SJSA1 (cell line): ENCODE measurements at regions not wholly inside any gene's neighbourhood (a gene's known extent, or its start where the extent isn't known, plus 50 kb on each side); places are given as distances from the start of the nearest gene placed in this dataset.

Source experiments
- DNase-seq, 2 experiments: peaks; one replicate each; pipeline ENCODE4 v3.0.0-alpha.2; 2015 to 2020; ENCODE audit warnings: low spot score in 2 of 2, low read depth in 1 of 2
- H3K27ac ChIP-seq: fragments of 250-450 bp; sonication (Bioruptor Pico); 2 replicates; pipeline ENCODE4 v1.5.1; 2020; ENCODE audit warnings: mild to moderate bottlenecking, moderate library complexity
- H3K27me3 ChIP-seq: fragments of 250-450 bp; sonication (Bioruptor Pico); replicated peaks from 2 replicates; pipeline ENCODE4 v1.5.1; 2020; ENCODE audit warnings: mild to moderate bottlenecking, moderate library complexity
- H3K36me3 ChIP-seq: fragments of 250-450 bp; sonication (Bioruptor Pico); 2 replicates; pipeline ENCODE4 v1.5.1; 2020; ENCODE audit warnings: mild to moderate bottlenecking
- H3K4me1 ChIP-seq: fragments of 250-450 bp; sonication (Bioruptor Pico); replicated peaks from 2 replicates; pipeline ENCODE4 v1.6.1; 2021; ENCODE audit warnings: mild to moderate bottlenecking
- H3K4me3 ChIP-seq: fragments of 250-450 bp; sonication (Bioruptor Pico); 2 replicates; pipeline ENCODE4 v1.5.1; 2020; ENCODE audit warnings: mild to moderate bottlenecking
- H3K9me3 ChIP-seq: fragments of 250-450 bp; sonication (Bioruptor Pico); replicated peaks from 2 replicates; pipeline ENCODE4 v1.5.1; 2020; ENCODE audit warnings: mild to moderate bottlenecking

- Histone ChIP-seq H3K27me3 (no peaks in the 10 kb centered on the region), H3K4me1 (no peaks in the 10 kb centered on the region), H3K9me3 (no peaks in the 10 kb centered on the region), H3K36me3 (no peaks in the 10 kb centered on the region), H3K27ac (no peak overlapping the region), H3K4me3 (no peak overlapping the region)
- no peak for DNase-seq
These were observed 629.8 kb upstream of the C9orf72 start for GRCh38 chr9:28203036-28203435.

- Histone ChIP-seq H3K27me3 (no peaks in the 10 kb centered on the region), H3K27ac (no peak overlapping the region), H3K9me3 (no peaks in the 10 kb centered on the region), H3K36me3 (no peaks in the 10 kb centered on the region), H3K4me3 (no peak overlapping the region), H3K4me1 (no peaks in the 10 kb centered on the region)
- DNase-seq: no peak
These were observed 633.0 kb upstream of the C9orf72 start for GRCh38 chr9:28206280-28206679.

GRCh38 chr9:28207657-28208056, 634.4 kb upstream of the C9orf72 start:
- H3K36me3 ChIP-seq: no peaks in the 10 kb centered on the region
- no peaks in the 10 kb centered on the region for H3K27me3 ChIP-seq
- DNase-seq: no peak
- no peaks in the 10 kb centered on the region for H3K9me3 ChIP-seq
- no peak overlapping the region for H3K27ac ChIP-seq
- no peak overlapping the region for H3K4me3 ChIP-seq
- H3K4me1 ChIP-seq: peaks cover 1% of the 10 kb centered on the region; the same call in 1 of the 2 replicates

- no peaks in the 10 kb centered on the region for H3K9me3 ChIP-seq
- DNase-seq: no peak
- H3K36me3 ChIP-seq: no peaks in the 10 kb centered on the region
- no peak overlapping the region for H3K27ac ChIP-seq
- H3K4me3 ChIP-seq: no peak overlapping the region
- H3K4me1 ChIP-seq: peaks cover 7% of the 10 kb centered on the region; the same call in 1 of the 2 replicates
- no peaks in the 10 kb centered on the region for H3K27me3 ChIP-seq
These were observed 635.8 kb upstream of the C9orf72 start for GRCh38 chr9:28209130-28209529.

- Histone ChIP-seq H3K36me3 (no peaks in the 10 kb centered on the region), H3K4me3 (no peak overlapping the region), H3K4me1 (peaks cover 7% of the 10 kb centered on the region; the same call in 1 of the 2 replicates), H3K9me3 (no peaks in the 10 kb centered on the region), H3K27ac (no peak overlapping the region), H3K27me3 (no peaks in the 10 kb centered on the region)
- DNase-seq: peak in 1 of 2 experiments; percentile 42
These were observed 639.7 kb upstream of the C9orf72 start for GRCh38 chr9:28212979-28213378.

- no peaks in the 10 kb centered on the region for H3K36me3 ChIP-seq
- H3K4me3 ChIP-seq: no peak overlapping the region
- no peak for DNase-seq
- H3K27ac ChIP-seq: no peak overlapping the region
- peaks cover 7% of the 10 kb centered on the region; the same call in 1 of the 2 replicates for H3K4me1 ChIP-seq
- H3K27me3 ChIP-seq: no peaks in the 10 kb centered on the region
- no peaks in the 10 kb centered on the region for H3K9me3 ChIP-seq
These were observed 642.4 kb upstream of the C9orf72 start for GRCh38 chr9:28215536-28216299.

GRCh38 chr9:28232686-28233085, 659.4 kb upstream of the C9orf72 start:
- DNase-seq: no peak
- H3K9me3 ChIP-seq: no peaks in the 10 kb centered on the region
- no peak overlapping the region for H3K4me3 ChIP-seq
- no peaks in the 10 kb centered on the region for H3K4me1 ChIP-seq
- H3K36me3 ChIP-seq: no peaks in the 10 kb centered on the region
- H3K27ac ChIP-seq: no peak overlapping the region
- no peaks in the 10 kb centered on the region for H3K27me3 ChIP-seq

GRCh38 chr9:28234133-28234893, 661.0 kb upstream of the C9orf72 start:
- Histone ChIP-seq H3K27me3 (no peaks in the 10 kb centered on the region), H3K9me3 (no peaks in the 10 kb centered on the region), H3K4me1 (no peaks in the 10 kb centered on the region), H3K36me3 (no peaks in the 10 kb centered on the region), H3K27ac (no peak overlapping the region), H3K4me3 (no peak overlapping the region)
- no peak for DNase-seq

- no peaks in the 10 kb centered on the region for H3K9me3 ChIP-seq
- no peak overlapping the region for H3K27ac ChIP-seq
- H3K4me1 ChIP-seq: no peaks in the 10 kb centered on the region
- H3K36me3 ChIP-seq: no peaks in the 10 kb centered on the region
- H3K4me3 ChIP-seq: no peak overlapping the region
- no peak for DNase-seq
- H3K27me3 ChIP-seq: no peaks in the 10 kb centered on the region
These were observed 661.6 kb upstream of the C9orf72 start for GRCh38 chr9:28234894-28235277.

- no peak for DNase-seq
- Histone ChIP-seq H3K36me3 (no peaks in the 10 kb centered on the region), H3K4me3 (no peak overlapping the region), H3K27me3 (no peaks in the 10 kb centered on the region), H3K9me3 (no peaks in the 10 kb centered on the region), H3K27ac (no peak overlapping the region), H3K4me1 (no peaks in the 10 kb centered on the region)
These were observed 676.1 kb upstream of the C9orf72 start for GRCh38 chr9:28249424-28249823.

GRCh38 chr9:28255174-28255573, 681.9 kb upstream of the C9orf72 start:
- no peak overlapping the region for H3K27ac ChIP-seq
- no peaks in the 10 kb centered on the region for H3K36me3 ChIP-seq
- DNase-seq: no peak
- H3K9me3 ChIP-seq: no peaks in the 10 kb centered on the region
- H3K4me3 ChIP-seq: no peak overlapping the region
- no peaks in the 10 kb centered on the region for H3K4me1 ChIP-seq
- no peaks in the 10 kb centered on the region for H3K27me3 ChIP-seq

GRCh38 chr9:28260330-28260729, 687.0 kb upstream of the C9orf72 start:
- H3K4me1 ChIP-seq: no peaks in the 10 kb centered on the region
- no peaks in the 10 kb centered on the region for H3K36me3 ChIP-seq
- no peaks in the 10 kb centered on the region for H3K9me3 ChIP-seq
- no peak overlapping the region for H3K4me3 ChIP-seq
- no peak overlapping the region for H3K27ac ChIP-seq
- no peaks in the 10 kb centered on the region for H3K27me3 ChIP-seq
- no peak for DNase-seq

GRCh38 chr9:28264368-28264767, 691.1 kb upstream of the C9orf72 start:
- Histone ChIP-seq H3K4me1 (no peaks in the 10 kb centered on the region), H3K9me3 (no peaks in the 10 kb centered on the region), H3K36me3 (no peaks in the 10 kb centered on the region), H3K27ac (no peak overlapping the region), H3K27me3 (no peaks in the 10 kb centered on the region), H3K4me3 (no peak overlapping the region)
- DNase-seq: no peak

GRCh38 chr9:28267351-28267750, 694.1 kb upstream of the C9orf72 start:
- DNase-seq: no peak

More at GRCh38 chr9:28267351-28267750, 694.1 kb upstream of the C9orf72 start:
- Histone ChIP-seq H3K4me3 (no peak overlapping the region), H3K9me3 (no peaks in the 10 kb centered on the region), H3K27me3 (no peaks in the 10 kb centered on the region), H3K4me1 (no peaks in the 10 kb centered on the region), H3K36me3 (no peaks in the 10 kb centered on the region), H3K27ac (no peak overlapping the region)
